Lung (tissue), 11 donors: ENCODE measurements at regions not wholly inside any gene's neighbourhood (a gene's known extent, or its start where the extent isn't known, plus 50 kb on each side); places are given as distances from the start of the nearest gene placed in this dataset.
A peak's percentile ranks its signal among the peaks of the same experiment; 100 is the strongest.
"Not testable (repeated sequence)": the region's sequence is repeated elsewhere in the genome, so short reads cannot be mapped to it uniquely, and the experiment has no call there.

Source experiments
- ATAC-seq: fragments of 200-7000 bp; cut with Tn5 transposase; one replicate; pipeline ENCODE4 v1.9.1; 2020; ENCODE audit warnings: moderate number of reproducible peaks; ENCODE audit not compliant: insufficient read depth, low FRiP score
- DNase-seq, 3 donors: peaks; one replicate each; pipeline ENCODE4 v3.0.0-alpha.2; 2013 to 2017
- H3K27ac ChIP-seq, 2 donors: one replicate each; pipeline ENCODE4 v1.5.1; 2013; ENCODE audit warnings: mild to moderate bottlenecking in 2 of 2, moderate library complexity in 2 of 2, control low read depth in 1 of 2, inconsistent platforms in 1 of 2, low read depth in 1 of 2, low read length in 1 of 2
- H3K27me3 ChIP-seq, 3 donors: one replicate each; pipeline ENCODE4 v1.5.1; 2013; ENCODE audit warnings: low read length in 2 of 3; ENCODE audit not compliant: control insufficient read depth in 3 of 3, insufficient read depth in 3 of 3
- H3K36me3 ChIP-seq, 4 donors: one replicate each; pipeline ENCODE4 v1.5.1; 2013; ENCODE audit warnings: low read length in 4 of 4, mild to moderate bottlenecking in 1 of 4, moderate library complexity in 1 of 4; ENCODE audit not compliant: control insufficient read depth in 4 of 4, insufficient read depth in 4 of 4
- H3K4me1 ChIP-seq, 5 donors: one replicate each; pipeline ENCODE4 v1.5.1; 2013; ENCODE audit warnings: low read length in 5 of 5, mild to moderate bottlenecking in 2 of 5, moderate library complexity in 1 of 5; ENCODE audit not compliant: control insufficient read depth in 5 of 5, insufficient read depth in 5 of 5
- H3K4me3 ChIP-seq: one replicate; pipeline ENCODE4 v1.5.1; 2013; ENCODE audit warnings: mild to moderate bottlenecking, control low read depth, moderate library complexity
- H3K9ac ChIP-seq, 2 donors: one replicate each; pipeline ENCODE4 v1.5.1; 2013; ENCODE audit warnings: low read length in 2 of 2, control low read depth in 1 of 2; ENCODE audit not compliant: insufficient read depth in 1 of 2
- H3K9me3 ChIP-seq, 4 donors: one replicate each; pipeline ENCODE4 v1.5.1; 2013; ENCODE audit warnings: low read length in 3 of 4, mild to moderate bottlenecking in 1 of 4, moderate library complexity in 1 of 4; ENCODE audit not compliant: control insufficient read depth in 4 of 4, insufficient read depth in 3 of 4
- CTCF ChIP-seq: IDR thresholded peaks from 2 replicates; pipeline ENCODE4 v1.5.1; 2012; ENCODE audit warnings: mild to moderate bottlenecking; ENCODE audit errors: control extremely low read depth, extremely low read depth
- WGBS, 2 donors: extraction: QIAGEN DNeasy Blood & Tissue Kit; methylation state at CpG; one replicate each; pipeline ENCODE4 v1.1.7; 2013; 5-methylcytosine and 5-hydroxymethylcytosine counted together
- donor health status: control.
- donor health status: control.
- donor health status: Bipolar disorder and iron deficiency.
- donor health status: healthy.
- donor health status: DM: yes; HTN: yes; CAD: no.

GRCh38 chr2:95695613-95696012 lies 103.8 kb downstream of the TRIM43 start:
- no peaks in the 10 kb centered on the region for H3K36me3 ChIP-seq
- peaks cover 0 to 15% (median 0%) of the 10 kb centered on the region in 5 donors for H3K4me1 ChIP-seq
- H3K9me3 ChIP-seq = no peaks in the 10 kb centered on the region
- 66 to 68% methylated on average over 4 of the region's 4 CpGs for WGBS, 2 donors
- no peak for TF ChIP-seq CTCF
- peak; percentile 39 to 74 (median 60) for DNase-seq
- no peak overlapping the region for H3K4me3 ChIP-seq
- H3K9ac ChIP-seq = no peak overlapping the region
- ATAC-seq = no peak
- no peaks in the 10 kb centered on the region for H3K27me3 ChIP-seq
- H3K27ac ChIP-seq = no peak overlapping the region

- H3K27ac ChIP-seq = no peak overlapping the region
- no peaks in the 10 kb centered on the region for H3K36me3 ChIP-seq
- WGBS, 2 donors = 89 to 90% methylated on average over 4 of the region's 4 CpGs
- no peak overlapping the region for H3K9ac ChIP-seq
- DNase-seq (no peak), ATAC-seq (no peak)
- no peaks in the 10 kb centered on the region for H3K27me3 ChIP-seq
- H3K4me1 ChIP-seq = peaks cover 0 to 10% (median 0%) of the 10 kb centered on the region in 5 donors
- TF ChIP-seq CTCF = no peak
- H3K4me3 ChIP-seq = no peak overlapping the region
- H3K9me3 ChIP-seq = no peaks in the 10 kb centered on the region
Observed at GRCh38 chr2:95698146-95698545, 106.3 kb downstream of the TRIM43 start.

GRCh38 chr2:95699201-95700184 lies 107.7 kb downstream of the TRIM43 start:
- H3K9me3 ChIP-seq, H3K36me3 ChIP-seq, H3K4me1 ChIP-seq, H3K27me3 ChIP-seq, H3K9ac ChIP-seq, DNase-seq, ATAC-seq, H3K4me3 ChIP-seq, H3K27ac ChIP-seq: not testable (repeated sequence)
- 82 to 91% methylated on average over 5 of the region's 5 CpGs for WGBS, 2 donors

- H3K4me1 ChIP-seq = peaks cover 0 to 5% (median 2%) of the 10 kb centered on the region in 5 donors
- H3K9me3 ChIP-seq = no peaks in the 10 kb centered on the region
- no peak overlapping the region for H3K9ac ChIP-seq
- whole genome bisulfite sequencing, 2 donors = 31 to 54% methylated on average over 4 of the region's 4 CpGs
- H3K4me3 ChIP-seq = no peak overlapping the region
- DNase-seq (no peak), ATAC-seq (peak; percentile 70)
- H3K27me3 ChIP-seq = no peaks in the 10 kb centered on the region
- no peak for TF ChIP-seq CTCF
- no peak overlapping the region for H3K27ac ChIP-seq
- H3K36me3 ChIP-seq = no peaks in the 10 kb centered on the region
Observed at GRCh38 chr2:95700519-95700918, 108.7 kb downstream of the TRIM43 start.
